Spleen (tissue), 7 donors: ENCODE measurements at regions not wholly inside any gene's neighbourhood (a gene's known extent, or its start where the extent isn't known, plus 50 kb on each side); places are given as distances from the start of the nearest gene placed in this dataset.

ENCODE experiments used
- POLR2AphosphoS5 ChIP-seq, 3 donors: sonication (generic); formaldehyde crosslinking; IDR thresholded peaks; one replicate each; pipeline ENCODE4 v1.5.1; 2017; ENCODE audit warnings: antibody characterized with exemption in 3 of 3
- TF ChIP-seq, protein P1 (sequence below), 11 experiments: fragments of 200-600 bp in 7 of 11; fragments of 450-650 bp in 4 of 11; sonication (generic) in 4 of 11; IDR thresholded peaks in 8 of 11; conservative IDR thresholded peaks in 3 of 11; 1 replicate in 7 of 11; 2 replicates in 4 of 11; pipeline versions ENCODE4 v1.4.0 to v1.8.0; 2016 to 2021; ENCODE audit warnings: antibody characterized with exemption in 11 of 11, inconsistent platforms in 4 of 11, mild to moderate bottlenecking in 1 of 11
- donor health status: DM: no; HTN: no; CAD: no; lungs with moderate emphysema.
- donor health status: DM: no; HTN: no; CAD: no.
- donor health status: DM: no; HTN: no; CAD: no.

DNA sequence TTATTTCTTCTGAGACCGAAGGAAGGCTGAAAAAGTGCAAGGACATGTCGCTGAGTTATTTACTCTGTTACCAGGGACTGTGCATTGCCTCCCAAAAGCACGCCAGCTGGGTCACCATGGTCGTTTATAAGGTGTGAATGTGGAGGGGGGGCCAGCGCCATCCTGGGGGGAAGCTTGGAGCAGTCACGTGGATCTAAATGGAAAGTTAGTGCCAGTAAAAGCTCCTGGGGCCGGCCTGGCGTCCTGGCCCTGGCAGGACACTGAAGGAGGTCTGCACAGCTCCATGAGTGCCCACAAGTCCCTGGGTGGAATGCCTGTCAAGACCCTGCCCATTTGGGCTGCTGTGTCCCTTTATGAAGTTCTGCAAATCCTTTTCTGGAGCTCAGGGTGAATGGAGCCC, 82.6 kb downstream of the C16orf95 start:
- TF ChIP-seq, protein P1, sequence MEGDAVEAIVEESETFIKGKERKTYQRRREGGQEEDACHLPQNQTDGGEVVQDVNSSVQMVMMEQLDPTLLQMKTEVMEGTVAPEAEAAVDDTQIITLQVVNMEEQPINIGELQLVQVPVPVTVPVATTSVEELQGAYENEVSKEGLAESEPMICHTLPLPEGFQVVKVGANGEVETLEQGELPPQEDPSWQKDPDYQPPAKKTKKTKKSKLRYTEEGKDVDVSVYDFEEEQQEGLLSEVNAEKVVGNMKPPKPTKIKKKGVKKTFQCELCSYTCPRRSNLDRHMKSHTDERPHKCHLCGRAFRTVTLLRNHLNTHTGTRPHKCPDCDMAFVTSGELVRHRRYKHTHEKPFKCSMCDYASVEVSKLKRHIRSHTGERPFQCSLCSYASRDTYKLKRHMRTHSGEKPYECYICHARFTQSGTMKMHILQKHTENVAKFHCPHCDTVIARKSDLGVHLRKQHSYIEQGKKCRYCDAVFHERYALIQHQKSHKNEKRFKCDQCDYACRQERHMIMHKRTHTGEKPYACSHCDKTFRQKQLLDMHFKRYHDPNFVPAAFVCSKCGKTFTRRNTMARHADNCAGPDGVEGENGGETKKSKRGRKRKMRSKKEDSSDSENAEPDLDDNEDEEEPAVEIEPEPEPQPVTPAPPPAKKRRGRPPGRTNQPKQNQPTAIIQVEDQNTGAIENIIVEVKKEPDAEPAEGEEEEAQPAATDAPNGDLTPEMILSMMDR (IDR thresholded peaks at IDR 0.05 in 8 of 11, conservative IDR thresholded peaks at IDR 0.05 in 3 of 11) = no peak
- TF ChIP-seq POLR2AphosphoS5 (IDR thresholded peaks at IDR 0.05) = no peak
